HUES48 (cell line): ENCODE measurements at regions not wholly inside any gene's neighbourhood (a gene's known extent, or its start where the extent isn't known, plus 50 kb on each side); places are given as distances from the start of the nearest gene placed in this dataset.
"Not testable (repeated sequence)": the region's sequence is repeated elsewhere in the genome, so short reads cannot be mapped to it uniquely, and the experiment has no call there.

Experiments
- H3K27ac ChIP-seq: one replicate; pipeline ENCODE4 v1.7.0; 2013; ENCODE audit warnings: low read depth, low read length, inconsistent platforms
- H3K27me3 ChIP-seq: 2 replicates; pipeline ENCODE4 v1.6.1; 2013; ENCODE audit warnings: mild to moderate bottlenecking, low read length; ENCODE audit not compliant: control insufficient read depth, insufficient read depth
- H3K36me3 ChIP-seq: 2 replicates; pipeline ENCODE4 v1.6.1; 2013; ENCODE audit warnings: low read length; ENCODE audit not compliant: control insufficient read depth, insufficient read depth
- H3K4me1 ChIP-seq: 2 replicates; pipeline ENCODE4 v1.6.1; 2013; ENCODE audit warnings: mild to moderate bottlenecking, low read length; ENCODE audit not compliant: control insufficient read depth, insufficient read depth
- H3K4me3 ChIP-seq: 2 replicates; pipeline ENCODE4 v1.5.1; 2013; ENCODE audit warnings: mild to moderate bottlenecking, low read depth, low read length
- H3K9ac ChIP-seq: 2 replicates; pipeline ENCODE4 v1.6.1; 2013; ENCODE audit warnings: mild to moderate bottlenecking, low read depth, low read length, moderate library complexity
- H3K9me3 ChIP-seq: 2 replicates; pipeline ENCODE4 v1.6.1; 2013; ENCODE audit warnings: low read length; ENCODE audit not compliant: control insufficient read depth, insufficient read depth

- no peaks in the 10 kb centered on the region for H3K4me1 ChIP-seq
- no peaks in the 10 kb centered on the region for H3K9me3 ChIP-seq
- no peak overlapping the region for H3K4me3 ChIP-seq
- no peaks in the 10 kb centered on the region for H3K27me3 ChIP-seq
- H3K27ac ChIP-seq: no peak overlapping the region
- H3K36me3 ChIP-seq: no peaks in the 10 kb centered on the region
- no peak overlapping the region for H3K9ac ChIP-seq
Observed at GRCh38 chr7:24157666-24158065, 126.3 kb upstream of the NPY start.

GRCh38 chr7:24158975-24159374 is 125.0 kb upstream of the NPY start:
- Histone ChIP-seq H3K9me3 (peaks cover 6% of the 10 kb centered on the region; the same call in 1 of the 2 replicates), H3K27ac (no peak overlapping the region), H3K4me3 (no peak overlapping the region), H3K9ac (no peak overlapping the region), H3K36me3 (no peaks in the 10 kb centered on the region), H3K4me1 (no peaks in the 10 kb centered on the region), H3K27me3 (no peaks in the 10 kb centered on the region)

- H3K36me3 ChIP-seq: no peaks in the 10 kb centered on the region
- H3K4me3 ChIP-seq: no peak overlapping the region
- no peak overlapping the region for H3K9ac ChIP-seq
- H3K9me3 ChIP-seq: peaks cover 17% of the 10 kb centered on the region
- H3K27me3 ChIP-seq: no peaks in the 10 kb centered on the region
- no peaks in the 10 kb centered on the region for H3K4me1 ChIP-seq
- H3K27ac ChIP-seq: no peak overlapping the region
Observed at GRCh38 chr7:24164401-24164800, 119.6 kb upstream of the NPY start.

- H3K9me3 ChIP-seq: peaks cover 11% of the 10 kb centered on the region; the same call in 1 of the 2 replicates
- H3K27me3 ChIP-seq: no peaks in the 10 kb centered on the region
- no peaks in the 10 kb centered on the region for H3K4me1 ChIP-seq
- no peak overlapping the region for H3K9ac ChIP-seq
- no peak overlapping the region for H3K4me3 ChIP-seq
- no peaks in the 10 kb centered on the region for H3K36me3 ChIP-seq
- no peak overlapping the region for H3K27ac ChIP-seq
Observed at GRCh38 chr7:24169077-24169624, 114.8 kb upstream of the NPY start.

GRCh38 chr7:24171951-24172350 is 112.0 kb upstream of the NPY start:
- not testable (repeated sequence) for H3K9me3 ChIP-seq, H3K4me1 ChIP-seq, H3K27ac ChIP-seq, H3K9ac ChIP-seq, H3K36me3 ChIP-seq, H3K27me3 ChIP-seq, H3K4me3 ChIP-seq

- Histone ChIP-seq H3K9me3 (no peaks in the 10 kb centered on the region), H3K4me1 (no peaks in the 10 kb centered on the region), H3K4me3 (no peak overlapping the region), H3K27ac (no peak overlapping the region), H3K27me3 (no peaks in the 10 kb centered on the region), H3K9ac (no peak overlapping the region), H3K36me3 (no peaks in the 10 kb centered on the region)
Observed at GRCh38 chr7:24172856-24173255, 111.1 kb upstream of the NPY start.

- no peak overlapping the region for H3K4me3 ChIP-seq
- H3K27me3 ChIP-seq: no peaks in the 10 kb centered on the region
- no peak overlapping the region for H3K9ac ChIP-seq
- H3K4me1 ChIP-seq: no peaks in the 10 kb centered on the region
- no peaks in the 10 kb centered on the region for H3K9me3 ChIP-seq
- no peaks in the 10 kb centered on the region for H3K36me3 ChIP-seq
- H3K27ac ChIP-seq: no peak overlapping the region
Observed at GRCh38 chr7:24175603-24176002, 108.4 kb upstream of the NPY start.

GRCh38 chr7:24178811-24179570 is 105.0 kb upstream of the NPY start:
- H3K36me3 ChIP-seq: no peaks in the 10 kb centered on the region
- no peak overlapping the region for H3K4me3 ChIP-seq
- H3K27ac ChIP-seq: no peak overlapping the region

GRCh38 chr7:24191362-24191761 is 92.6 kb upstream of the NPY start:
- H3K27ac ChIP-seq: no peak overlapping the region
- no peak overlapping the region for H3K4me3 ChIP-seq
- H3K36me3 ChIP-seq: no peaks in the 10 kb centered on the region
- H3K9me3 ChIP-seq: no peaks in the 10 kb centered on the region
- no peak overlapping the region for H3K9ac ChIP-seq
- no peaks in the 10 kb centered on the region for H3K27me3 ChIP-seq
- H3K4me1 ChIP-seq: no peaks in the 10 kb centered on the region

More at GRCh38 chr7:24178811-24179570, 105.0 kb upstream of the NPY start:
- no peaks in the 10 kb centered on the region for H3K27me3 ChIP-seq
- H3K4me1 ChIP-seq: no peaks in the 10 kb centered on the region
- H3K9me3 ChIP-seq: no peaks in the 10 kb centered on the region
- H3K9ac ChIP-seq: no peak overlapping the region

GRCh38 chr7:24192053-24192452 is 91.9 kb upstream of the NPY start:
- no peaks in the 10 kb centered on the region for H3K27me3 ChIP-seq
- no peak overlapping the region for H3K4me3 ChIP-seq
- no peaks in the 10 kb centered on the region for H3K36me3 ChIP-seq
- no peaks in the 10 kb centered on the region for H3K9me3 ChIP-seq
- no peak overlapping the region for H3K27ac ChIP-seq
- H3K4me1 ChIP-seq: no peaks in the 10 kb centered on the region
- H3K9ac ChIP-seq: no peak overlapping the region

- Histone ChIP-seq H3K27ac (no peak overlapping the region), H3K9ac (no peak overlapping the region), H3K9me3 (no peaks in the 10 kb centered on the region), H3K27me3 (no peaks in the 10 kb centered on the region), H3K4me3 (no peak overlapping the region), H3K36me3 (no peaks in the 10 kb centered on the region), H3K4me1 (no peaks in the 10 kb centered on the region)
Observed at GRCh38 chr7:24192691-24193090, 91.3 kb upstream of the NPY start.
